ENCODE measurements at regions not wholly inside any gene's neighbourhood (a gene's known extent, or its start where the extent isn't known, plus 50 kb on each side); places are given as distances from the start of the nearest gene placed in this dataset.

- Histone ChIP-seq H3K9ac (ENCODE audit: low read length) (no peak overlapping the region), H3K36me3 (ENCODE audit: insufficient read depth, low read length) (no peaks in the 10 kb centered on the region), H3F3A (ENCODE audit: insufficient read depth, low read length, poor library complexity, severe bottlenecking) (no peaks in the 10 kb centered on the region)
Measured at GRCh38 chr2:234761910-234762309, 189.9 kb upstream of the SH3BP4 start.

GRCh38 chr2:234754126-234754525 lies 197.7 kb upstream of the SH3BP4 start:
- no peak for TF ChIP-seq POLR2AphosphoS5 (IDR thresholded peaks at IDR 0.05)
- no peak for TF ChIP-seq TAF1 (IDR thresholded peaks at IDR 0.05; ENCODE audit: low read depth)
- TF ChIP-seq REST (IDR thresholded peaks at IDR 0.05; ENCODE audit: borderline replicate concordance) = no peak
- TF ChIP-seq EZH2 (IDR thresholded peaks at IDR 0.05; ENCODE audit: borderline replicate concordance, insufficient read depth, low read length, poor library complexity, severe bottlenecking) = no peak
- TF ChIP-seq CTCF (IDR thresholded peaks at IDR 0.05; ENCODE audit: poor library complexity, severe bottlenecking) = no peak
- TF ChIP-seq EP300 (conservative IDR thresholded peaks at IDR 0.05; ENCODE audit: poor library complexity, severe bottlenecking) = no peak
- no peak for TF ChIP-seq RAD21 (conservative IDR thresholded peaks at IDR 0.05)
- TF ChIP-seq MXI1 (conservative IDR thresholded peaks at IDR 0.05; ENCODE audit: poor library complexity, severe bottlenecking) = no peak
- TF ChIP-seq SMC3 (conservative IDR thresholded peaks at IDR 0.05; ENCODE audit: poor library complexity) = no peak
- Histone ChIP-seq H3K79me2 (replicated peaks; ENCODE audit: insufficient read depth, low read length) (no peaks in the 10 kb centered on the region), H3K4me2 (ENCODE audit: low read length) (no peak overlapping the region), H3K4me3 (ENCODE audit: low read length) (no peak overlapping the region), H2AFZ (ENCODE audit: low read depth, low read length) (no peak overlapping the region), H3K27me3 (ENCODE audit: insufficient read depth, low read depth, low read length) (no peaks in the 10 kb centered on the region), H3K27ac (ENCODE audit: low read length) (no peak overlapping the region), H3K9me2 (ENCODE audit: insufficient read depth, low read length) (no peaks in the 10 kb centered on the region), H3F3A (ENCODE audit: insufficient read depth, low read length, poor library complexity, severe bottlenecking) (no peaks in the 10 kb centered on the region), H3K9ac (ENCODE audit: low read length) (no peak overlapping the region), H3K36me3 (ENCODE audit: insufficient read depth, low read length) (no peaks in the 10 kb centered on the region), H3K9me3 (ENCODE audit: low read length) (no peaks in the 10 kb centered on the region), H4K20me1 (ENCODE audit: insufficient read depth) (no peaks in the 10 kb centered on the region)

More at GRCh38 chr2:234761910-234762309, 189.9 kb upstream of the SH3BP4 start:
- Histone ChIP-seq H3K4me3 (ENCODE audit: low read length) (no peak overlapping the region), H3K79me2 (replicated peaks; ENCODE audit: insufficient read depth, low read length) (no peaks in the 10 kb centered on the region), H3K4me2 (ENCODE audit: low read length) (no peak overlapping the region), H2AFZ (ENCODE audit: low read depth, low read length) (no peak overlapping the region), H3K27ac (ENCODE audit: low read length) (no peak overlapping the region), H3K9me2 (ENCODE audit: insufficient read depth, low read length) (no peaks in the 10 kb centered on the region), H4K20me1 (ENCODE audit: insufficient read depth) (no peaks in the 10 kb centered on the region), H3K27me3 (ENCODE audit: insufficient read depth, low read depth, low read length) (no peaks in the 10 kb centered on the region), H3K9me3 (ENCODE audit: low read length) (no peaks in the 10 kb centered on the region)
- TF ChIP-seq MXI1 (conservative IDR thresholded peaks at IDR 0.05; ENCODE audit: poor library complexity, severe bottlenecking) = no peak
- TF ChIP-seq CTCF (IDR thresholded peaks at IDR 0.05; ENCODE audit: poor library complexity, severe bottlenecking) = no peak
- TF ChIP-seq EP300 (conservative IDR thresholded peaks at IDR 0.05; ENCODE audit: poor library complexity, severe bottlenecking) = no peak
